Middle frontal gyrus (tissue), 1 donor: ENCODE measurements at regions not wholly inside any gene's neighbourhood (a gene's known extent, or its start where the extent isn't known, plus 50 kb on each side); places are given as distances from the start of the nearest gene placed in this dataset.
"Not testable (repeated sequence)": the region's sequence is repeated elsewhere in the genome, so short reads cannot be mapped to it uniquely, and the experiment has no call there.

Experiments used
- DNase-seq: peaks from one replicate; pipeline ENCODE4 v3.0.0-alpha.2; 2015; ENCODE audit warnings: low spot score; ENCODE audit errors: extremely low spot score

DNA sequence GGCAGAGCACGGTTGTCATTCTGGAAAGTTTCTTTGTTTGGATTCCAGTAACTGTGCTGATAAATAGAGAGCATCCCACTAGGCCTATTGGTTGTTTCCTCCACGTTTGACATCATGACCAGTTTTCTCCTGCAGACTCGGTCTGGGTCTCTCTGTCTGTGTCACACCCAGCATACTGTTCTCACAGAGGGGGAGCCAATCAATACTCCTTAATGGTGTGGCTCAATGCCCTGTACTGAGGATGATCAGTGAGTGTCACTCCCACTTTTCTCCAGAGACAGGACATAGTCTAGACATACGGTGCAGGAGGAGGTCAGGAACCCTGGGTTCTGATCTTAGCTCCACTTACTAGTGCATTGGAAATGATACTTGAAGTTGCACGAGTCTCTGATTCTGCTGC lies 88.2 kb upstream of the BLID start:
- no peak for DNase-seq

DNA sequence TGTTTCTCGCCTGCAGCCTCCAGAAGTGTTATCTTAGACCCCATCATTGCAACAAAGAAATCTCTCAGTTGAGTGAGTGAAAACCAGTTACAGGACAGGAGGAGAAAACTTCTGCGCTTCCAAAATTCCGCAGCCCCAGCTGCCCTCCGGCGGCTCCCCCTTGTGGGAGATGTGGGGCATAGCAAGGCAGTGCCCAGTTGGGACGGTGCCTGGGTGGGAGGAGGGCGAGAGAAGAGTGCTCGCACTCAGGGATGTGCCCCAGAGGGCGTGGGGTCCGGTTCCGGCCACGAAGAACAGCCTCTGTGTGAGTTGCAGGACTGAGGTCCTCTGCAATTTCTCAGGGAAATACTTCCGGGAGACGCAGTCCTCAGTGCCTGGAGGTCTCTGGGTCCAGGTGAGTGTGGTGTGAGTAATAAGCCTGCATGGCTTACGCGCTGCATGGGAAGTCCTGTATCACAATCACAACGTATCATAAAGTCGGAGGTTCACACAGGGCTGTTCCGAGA lies 87.0 kb upstream of the BLID start:
- peak; percentile 61 for DNase-seq

DNA sequence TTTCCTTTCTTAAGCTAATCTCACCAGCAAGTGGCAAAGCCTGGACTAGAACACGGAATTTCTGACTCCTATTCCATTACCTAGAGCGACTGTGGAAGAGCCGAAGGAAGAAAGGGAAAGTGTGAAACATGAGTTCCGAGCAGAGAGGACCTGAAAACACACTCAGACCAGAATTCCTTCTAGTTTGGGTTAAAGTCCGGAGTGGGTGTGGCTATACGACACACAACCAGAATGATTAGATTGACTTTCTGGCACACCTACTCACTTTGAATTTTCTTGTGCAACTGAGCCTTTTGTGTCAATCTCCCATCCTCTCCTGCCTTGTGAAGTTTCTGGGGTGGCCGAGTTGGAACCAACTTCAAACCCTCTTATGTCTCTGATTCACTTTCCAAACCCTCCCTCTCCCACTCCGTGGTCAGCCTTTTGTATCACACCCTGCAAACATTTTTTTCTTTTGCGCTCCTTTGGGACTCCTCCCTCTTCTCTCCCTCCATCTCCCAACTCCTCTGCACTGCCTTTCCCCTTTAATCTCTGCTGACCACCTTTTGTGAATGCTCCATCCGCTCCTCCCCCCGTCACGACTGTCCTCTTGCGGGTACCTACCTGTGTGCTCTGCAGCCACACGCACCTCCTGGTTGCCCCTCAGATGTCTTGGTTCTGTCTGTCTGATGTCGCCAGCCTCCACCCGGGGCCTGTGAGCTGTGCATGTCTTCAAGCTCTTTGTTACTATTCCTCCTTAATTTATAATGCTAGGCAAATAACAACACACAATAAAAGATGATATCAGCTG lies 86.3 kb upstream of the BLID start:
- no peak for DNase-seq

DNA sequence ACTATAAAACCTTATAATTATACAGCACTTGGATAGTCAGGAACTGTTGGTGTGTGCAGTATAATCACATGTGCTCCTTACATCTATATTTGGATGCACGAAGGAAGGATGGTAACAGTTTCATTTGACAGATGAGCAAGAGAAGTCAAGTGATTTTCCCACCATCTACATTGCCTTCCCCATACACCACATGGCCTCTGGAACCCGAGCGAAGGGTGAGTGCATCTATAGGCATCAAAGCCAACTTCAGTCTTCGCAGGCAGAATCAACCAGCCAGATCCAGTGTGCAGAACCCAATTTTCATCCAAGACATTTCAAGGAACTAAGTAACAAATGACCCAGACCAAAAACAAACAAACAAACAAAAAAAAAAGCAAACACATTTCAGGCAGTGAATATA lies 85.1 kb upstream of the BLID start:
- DNase-seq, result no peak

DNA sequence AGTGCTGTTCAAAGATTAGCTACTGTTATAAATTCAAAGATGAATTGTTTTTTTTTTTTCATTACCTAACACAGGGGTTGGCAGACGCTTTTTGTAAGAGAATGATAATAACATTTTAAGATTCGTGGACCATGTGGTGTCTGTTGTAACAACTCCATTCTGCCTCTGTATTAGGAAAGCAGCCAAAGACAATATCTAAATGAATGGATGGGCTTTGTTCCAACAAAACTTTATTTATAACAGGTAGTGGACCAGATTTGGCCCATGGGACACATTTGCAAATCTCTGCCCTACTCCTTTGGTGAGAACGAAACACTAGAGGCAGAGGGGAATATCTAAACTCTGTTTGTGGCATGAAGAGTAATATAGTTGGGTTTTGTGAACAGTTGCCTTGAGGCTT lies 83.6 kb upstream of the BLID start:
- DNase-seq, result no peak

DNA sequence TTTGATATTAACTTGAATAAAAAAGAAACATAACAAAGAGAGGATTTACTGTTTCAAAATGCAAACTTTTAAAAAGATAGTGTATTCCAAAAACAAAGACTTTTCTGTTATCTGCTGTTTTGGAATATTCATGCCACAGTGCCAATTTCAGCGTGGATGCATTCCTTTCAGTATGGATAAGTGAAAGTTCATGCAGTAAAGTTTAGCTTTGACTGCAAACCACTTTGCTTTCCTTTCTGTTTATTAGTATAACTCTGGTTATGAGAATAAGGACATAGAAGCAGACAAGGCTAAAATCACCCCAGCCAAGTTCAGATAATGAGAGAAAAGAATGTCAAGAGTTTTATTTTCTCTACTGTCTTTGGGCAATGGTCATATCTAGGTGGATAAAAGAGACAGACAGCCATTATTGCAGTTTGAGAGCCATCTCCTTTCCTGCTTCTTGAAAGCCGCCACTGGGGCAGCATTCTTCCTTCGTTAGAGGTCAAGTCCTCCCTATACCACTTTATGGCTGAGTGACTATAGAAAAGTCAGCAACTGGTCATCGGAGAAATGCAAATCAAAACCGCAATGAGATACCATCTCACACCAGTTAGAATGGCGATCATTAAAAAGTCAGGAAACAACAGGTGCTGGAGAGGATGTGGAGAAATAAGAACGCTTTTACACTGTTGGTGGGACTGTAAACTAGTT lies 82.4 kb upstream of the BLID start:
- no peak for DNase-seq

DNA sequence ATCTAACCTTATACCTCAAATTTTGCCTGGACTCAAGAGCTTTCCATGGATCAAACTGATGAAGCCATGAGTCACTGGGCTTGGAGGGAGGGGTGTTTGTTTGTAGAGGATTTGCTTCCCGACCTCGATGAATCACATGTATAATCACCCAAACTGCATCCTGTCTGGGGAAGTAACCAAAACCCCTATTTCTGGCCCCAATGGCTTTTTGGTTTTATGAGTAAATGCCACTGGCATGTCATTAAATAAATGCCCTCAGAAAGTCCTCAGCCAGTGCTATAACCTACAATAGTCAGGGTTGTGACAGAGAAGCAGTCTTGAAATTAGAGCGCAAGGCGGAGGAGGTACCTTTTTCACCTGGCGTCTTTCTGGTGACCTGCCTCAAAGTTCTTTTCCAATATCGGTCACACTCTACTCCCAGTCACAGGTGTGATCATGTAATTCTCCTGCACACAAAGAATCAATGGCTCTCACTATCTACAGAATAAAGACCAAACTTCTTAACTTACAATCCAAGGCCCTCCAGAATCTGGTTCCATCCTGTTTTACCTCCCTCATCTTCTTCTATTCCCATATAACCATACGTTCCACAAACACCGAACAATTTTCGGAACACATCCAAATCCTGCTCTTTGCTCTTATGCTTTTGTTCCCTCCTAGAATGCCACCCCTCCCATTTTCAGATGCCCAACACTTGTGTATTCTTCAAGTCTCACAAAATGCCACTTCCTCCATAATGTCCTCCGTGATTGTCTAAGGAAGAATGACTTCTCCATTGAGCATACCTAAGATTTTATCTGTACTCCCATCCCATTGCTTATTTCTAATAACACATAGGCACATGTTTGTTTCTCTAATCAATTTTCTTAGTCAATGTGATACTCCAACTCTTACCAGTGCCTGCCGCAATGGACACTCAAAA lies 81.3 kb upstream of the BLID start:
- no peak for DNase-seq

DNA sequence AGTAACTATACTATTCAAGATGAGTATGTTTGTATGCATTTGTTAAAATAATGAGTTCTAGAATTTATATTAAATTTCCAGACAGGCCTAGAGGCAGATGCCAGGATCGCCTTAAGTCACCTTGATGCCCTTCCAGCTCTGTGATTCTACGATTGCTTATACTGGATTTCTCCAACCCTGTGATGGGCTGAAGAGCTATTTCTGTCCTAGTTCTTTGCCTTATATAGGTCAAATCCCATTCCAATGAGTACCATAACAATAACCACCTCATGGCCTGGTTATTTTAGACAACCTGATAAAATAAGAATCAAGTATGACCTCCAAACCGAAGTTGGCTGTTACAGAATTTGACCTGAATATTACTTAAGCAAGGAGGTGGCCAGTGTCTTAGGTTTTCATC lies 79.8 kb upstream of the BLID start:
- DNase-seq, result no peak

DNA sequence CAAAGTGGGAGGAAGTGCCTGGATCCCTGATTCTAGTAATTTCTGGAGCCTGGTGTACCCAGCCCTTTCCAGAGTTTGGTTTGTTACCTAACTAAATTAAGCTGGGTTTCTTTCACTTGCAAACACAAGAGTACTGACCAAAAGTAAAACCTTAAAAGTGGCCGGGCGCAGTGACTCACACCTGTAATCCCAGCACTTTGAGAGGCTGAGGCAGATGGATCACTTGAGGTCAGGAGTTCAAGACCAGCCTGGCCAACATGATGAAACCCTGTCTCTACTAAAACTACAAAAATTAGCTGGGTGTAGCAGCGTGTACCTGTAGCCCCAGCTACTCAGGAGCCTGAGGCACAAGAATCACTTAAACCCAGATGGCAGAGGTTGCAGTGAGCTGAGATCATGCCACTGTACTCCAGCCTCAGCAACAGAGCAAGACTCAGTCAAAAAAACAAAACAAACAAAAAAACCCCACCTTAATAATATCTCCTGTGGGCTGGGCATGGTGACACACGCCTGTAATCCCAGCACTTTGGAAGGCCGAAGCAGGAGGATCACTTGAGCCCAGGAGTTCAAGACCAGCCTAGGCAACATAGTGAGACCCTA lies 78.0 kb upstream of the BLID start:
- not testable (repeated sequence) for DNase-seq

DNA sequence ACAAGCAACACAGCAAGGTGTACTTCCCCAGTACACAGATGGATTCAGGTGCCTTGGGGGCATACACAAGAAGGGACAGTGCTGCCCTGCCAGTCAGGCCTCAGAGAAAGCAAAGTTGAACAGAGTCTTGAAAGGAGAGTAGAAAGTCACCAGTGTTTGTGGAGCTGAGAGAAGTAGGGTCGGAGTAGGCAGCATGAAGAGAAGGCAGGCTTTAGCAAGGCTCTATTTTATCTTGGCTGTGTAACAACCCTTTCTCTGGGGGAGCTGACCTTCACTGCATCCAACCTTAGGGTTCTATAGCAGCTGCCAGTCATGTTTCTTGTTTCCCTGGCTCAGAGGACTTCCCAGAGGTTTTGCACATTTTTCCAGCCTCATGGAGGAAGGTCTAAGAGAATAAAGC lies 77.4 kb upstream of the BLID start:
- DNase-seq, result no peak

DNA sequence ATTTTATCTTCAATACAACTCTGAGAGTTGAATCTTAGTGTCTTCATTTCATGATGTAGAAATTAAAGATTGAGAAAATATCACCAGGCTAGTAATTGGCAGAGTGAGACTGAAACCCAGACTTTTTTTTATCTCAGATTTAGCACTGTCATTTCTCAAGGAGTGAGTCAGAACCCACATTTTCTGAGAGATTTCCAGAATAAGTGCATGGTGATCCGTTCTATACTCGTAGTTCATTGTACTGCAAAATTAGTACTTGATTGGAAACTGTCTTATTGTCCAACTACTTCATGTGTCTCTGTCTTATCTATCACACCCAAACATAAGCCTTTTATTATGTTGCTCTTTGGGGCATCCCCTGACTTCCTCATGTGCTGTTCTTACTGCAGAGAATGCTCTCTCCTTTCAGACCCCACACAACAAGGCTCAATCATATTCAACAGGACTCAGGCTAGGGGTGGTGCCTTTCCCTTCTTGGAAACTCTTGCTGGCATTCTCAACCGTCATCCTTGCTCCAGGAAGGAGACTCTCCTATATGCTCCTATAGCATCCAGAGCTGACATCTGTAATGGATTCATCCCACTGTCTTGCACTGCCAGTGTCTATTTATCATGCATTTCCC lies 76.7 kb upstream of the BLID start:
- no peak for DNase-seq

DNA sequence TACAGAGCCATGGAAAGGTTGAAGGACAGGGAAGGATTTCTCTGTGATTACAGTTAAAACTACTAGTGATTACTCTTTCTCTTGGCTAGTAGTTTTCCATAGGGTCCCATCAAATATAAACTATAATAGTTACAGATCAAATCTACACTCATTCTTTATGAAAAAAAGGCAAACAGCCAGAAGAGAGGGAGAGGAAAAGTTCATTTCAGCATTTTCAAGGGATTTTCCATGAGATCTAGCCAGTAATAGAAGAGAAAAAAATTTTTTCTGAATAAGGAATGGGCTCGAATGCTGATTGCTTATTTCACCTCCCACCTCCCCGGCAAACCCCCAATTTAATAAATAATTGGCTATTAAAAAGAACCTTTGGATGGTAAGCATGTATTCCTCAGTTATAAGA lies 74.8 kb upstream of the BLID start:
- no peak for DNase-seq

DNA sequence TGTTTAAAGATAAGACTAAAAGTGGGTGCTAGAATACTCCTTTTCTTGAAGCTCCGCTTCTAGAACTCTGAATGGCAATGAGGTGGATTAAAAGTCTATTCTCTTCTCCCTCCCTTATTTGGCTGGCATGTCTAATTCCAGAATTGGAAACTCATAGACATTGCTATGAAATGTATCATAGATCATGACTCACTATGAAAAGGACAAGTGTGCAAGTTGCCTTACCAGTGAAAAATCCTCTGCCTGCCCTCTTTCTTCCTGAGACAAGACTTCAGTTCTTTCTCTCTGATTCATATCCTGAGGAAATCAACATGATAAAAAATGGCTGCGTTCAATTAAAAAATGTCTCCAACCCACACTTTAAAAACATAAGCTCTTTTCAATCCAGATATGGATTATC lies 73.2 kb upstream of the BLID start:
- no peak for DNase-seq

DNA sequence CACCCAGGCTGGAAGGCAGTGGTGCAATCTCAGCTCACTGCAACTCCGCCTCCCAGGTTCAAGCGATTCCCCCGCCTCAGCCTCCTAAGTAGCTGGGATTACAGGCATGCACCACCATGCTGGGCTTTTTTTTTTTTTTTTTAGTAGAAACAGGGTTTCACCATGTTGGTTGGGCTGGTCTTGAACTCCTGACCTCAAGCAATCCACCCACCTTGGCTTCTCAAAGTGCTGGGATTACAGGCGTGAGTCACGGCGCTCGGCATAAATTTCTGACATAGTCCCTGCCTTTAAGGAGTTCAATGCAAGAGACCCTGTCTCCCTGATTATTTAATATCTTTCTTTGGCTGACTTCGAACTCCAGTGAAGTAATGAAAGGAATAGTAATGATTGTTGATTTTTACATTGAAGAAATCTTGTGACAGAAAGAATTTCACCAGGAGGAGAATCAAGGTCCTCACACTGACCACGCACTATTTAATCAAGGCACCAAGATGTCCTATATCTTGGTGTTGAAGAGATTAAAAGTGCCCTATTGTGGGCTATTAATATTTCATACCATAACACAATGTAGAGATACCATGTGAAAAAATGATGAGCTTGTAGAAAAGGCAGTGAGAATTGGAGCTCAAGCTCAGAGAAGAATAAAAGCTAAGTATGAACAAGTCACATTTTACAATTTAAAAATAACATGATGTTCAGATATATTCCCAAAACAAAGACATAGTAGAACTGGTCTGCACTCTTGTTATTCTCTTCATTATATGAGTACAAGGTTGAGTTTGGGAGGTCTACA lies 71.6 kb upstream of the BLID start:
- no peak for DNase-seq

DNA sequence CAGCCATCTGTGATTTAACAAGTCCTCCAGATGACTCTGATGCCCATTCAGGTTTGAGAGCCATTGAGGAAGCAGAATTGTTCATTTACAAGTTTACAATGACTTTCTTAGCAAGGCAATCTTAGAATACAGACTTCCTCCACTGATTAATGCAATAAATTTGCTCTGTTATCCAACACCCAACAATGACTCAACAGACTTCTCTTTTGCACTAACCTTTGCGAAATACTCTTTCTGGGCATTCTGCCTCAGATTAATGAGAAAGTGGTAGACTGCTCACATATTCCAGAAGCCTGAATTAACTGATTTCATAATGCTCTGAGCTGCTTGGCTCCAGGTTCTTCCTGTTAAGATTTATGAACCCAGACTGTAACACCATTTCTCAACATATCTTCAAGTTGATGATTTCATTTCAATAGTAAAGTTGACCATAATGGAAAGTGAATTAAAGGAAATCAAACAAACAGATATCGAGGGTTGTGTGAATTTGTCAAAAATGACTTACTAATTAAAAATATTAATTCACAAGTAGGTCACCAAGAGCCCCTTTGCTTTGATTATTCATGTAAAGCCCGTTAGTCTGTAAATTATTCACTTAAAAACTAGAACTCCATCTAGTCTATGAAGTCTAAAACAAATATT lies 70.5 kb upstream of the BLID start:
- no peak for DNase-seq

DNA sequence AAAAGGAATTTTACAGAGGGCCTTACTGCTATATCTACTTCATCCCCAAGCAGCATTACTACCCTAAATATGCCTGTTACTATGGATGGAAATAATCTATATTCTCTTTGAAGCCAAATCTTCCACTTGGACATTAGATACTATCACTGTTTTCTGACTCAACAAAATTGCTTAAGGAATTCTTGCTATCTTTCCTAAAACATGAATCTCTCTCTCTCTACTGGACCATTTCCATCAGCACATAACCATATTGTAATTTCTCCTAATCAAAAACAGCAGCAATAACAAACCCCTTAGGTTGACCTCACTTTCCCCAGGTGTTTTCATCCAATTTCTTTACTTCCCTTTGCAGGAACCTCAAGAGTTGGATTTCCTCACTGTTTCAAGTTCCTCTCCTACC lies 67.9 kb upstream of the BLID start:
- no peak for DNase-seq

DNA sequence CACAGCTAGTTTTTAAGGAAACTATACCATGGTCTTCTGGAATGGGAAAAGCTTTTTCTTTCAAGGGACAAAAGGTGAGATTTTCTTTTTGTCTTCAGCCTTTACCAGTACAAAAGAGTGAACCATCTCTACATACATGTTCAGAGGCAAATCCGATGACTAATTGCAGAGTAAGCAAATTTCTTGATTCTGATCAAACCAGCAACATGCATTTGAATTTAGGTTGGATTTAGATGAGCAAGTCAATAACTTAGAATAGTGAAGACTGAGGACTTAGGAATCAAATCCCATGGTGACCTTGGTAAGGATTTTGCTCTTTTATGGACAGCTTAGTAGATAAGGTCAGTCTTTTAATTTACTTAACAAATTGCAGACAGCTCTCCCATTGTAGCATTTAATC lies 65.9 kb upstream of the BLID start:
- no peak for DNase-seq

DNA sequence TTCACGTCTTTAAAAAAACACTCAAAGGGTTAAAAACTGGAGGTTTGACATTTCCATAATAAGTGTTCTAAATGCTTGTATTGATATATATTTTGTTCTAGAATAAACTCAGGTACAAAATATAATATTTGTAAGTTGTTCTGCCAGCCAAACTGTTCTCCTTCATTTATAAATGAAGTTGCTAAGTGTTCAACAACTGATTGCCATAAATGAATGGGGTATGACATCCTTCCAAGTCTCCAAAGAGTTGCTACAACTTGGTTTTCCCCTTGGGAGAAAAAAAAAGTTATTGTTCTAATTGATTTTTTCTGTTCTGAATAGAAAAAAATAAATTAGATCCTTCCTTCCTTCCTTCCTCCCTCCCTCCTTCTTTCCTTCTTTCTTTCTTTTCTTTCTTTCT lies 65.4 kb upstream of the BLID start:
- DNase-seq, result no peak

DNA sequence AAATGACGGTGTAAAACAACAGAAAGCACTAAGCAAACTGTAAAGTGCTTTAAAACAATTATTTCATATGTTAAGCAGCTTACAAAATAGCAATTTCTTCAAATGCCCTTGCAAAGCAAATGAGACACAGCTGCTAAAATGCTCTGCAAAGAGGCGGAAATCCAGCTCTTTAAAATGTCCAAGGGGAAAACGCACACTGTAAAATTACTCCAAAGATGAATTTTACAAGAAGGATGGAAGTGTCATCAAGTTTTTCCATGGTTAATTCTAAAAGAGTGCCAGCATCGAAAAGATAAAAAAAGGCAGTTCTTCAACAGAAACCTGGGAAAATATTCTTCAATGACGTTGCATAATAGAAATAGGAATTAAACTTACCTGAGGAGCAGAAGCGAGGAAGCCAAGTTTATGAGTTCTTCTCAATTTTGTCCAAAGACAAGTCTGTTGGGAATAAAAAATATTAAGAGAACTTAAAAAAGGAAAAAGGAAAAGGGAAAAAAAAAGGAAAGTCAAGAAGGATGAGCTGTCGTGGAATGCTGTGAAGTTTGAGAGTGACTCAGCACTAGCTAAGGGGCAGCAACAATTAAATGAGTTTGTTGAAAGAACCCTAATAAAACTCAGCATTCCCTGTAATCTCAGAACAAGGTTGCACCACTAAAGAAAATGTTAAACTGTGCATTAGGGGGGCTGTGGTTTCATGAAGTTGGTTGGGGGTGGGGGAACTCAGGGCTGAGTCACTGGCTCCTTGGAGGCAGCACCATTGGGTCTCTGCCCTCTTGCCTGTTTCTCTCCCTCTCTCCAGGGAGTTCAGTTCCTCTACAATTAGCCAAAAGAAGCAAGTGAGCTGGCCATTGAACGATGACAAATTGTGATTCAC lies 64.2 kb upstream of the BLID start:
- DNase-seq, result no peak
